ENCODE measurements at regions not wholly inside any gene's neighbourhood (a gene's known extent, or its start where the extent isn't known, plus 50 kb on each side); places are given as distances from the start of the nearest gene placed in this dataset.

- Histone ChIP-seq H3K79me2 (ENCODE audit: control insufficient read depth, low read length) (no peaks in the 10 kb centered on the region), H3K9me2 (replicated peaks; ENCODE audit: control insufficient read depth, low read length) (no peaks in the 10 kb centered on the region), H3K4me2 (ENCODE audit: low read length) (no peak overlapping the region), H3K4me1 (ENCODE audit: control insufficient read depth, low read length) (no peaks in the 10 kb centered on the region), H3K9me3 (ENCODE audit: control insufficient read depth, insufficient read depth, low read length) (no peaks in the 10 kb centered on the region), H3K36me3 (ENCODE audit: control insufficient read depth, low read length) (no peaks in the 10 kb centered on the region), H3F3A (ENCODE audit: control insufficient read depth, insufficient read depth) (no peaks in the 10 kb centered on the region), H3K27ac (ENCODE audit: low read depth, low read length) (no peak overlapping the region), H3K4me3 (ENCODE audit: low read length) (no peak overlapping the region), H4K20me1 (ENCODE audit: control insufficient read depth, insufficient read depth, low read depth, low read length) (no peaks in the 10 kb centered on the region), H3K27me3 (ENCODE audit: control insufficient read depth, low read length) (peaks cover 5% of the 10 kb centered on the region; the same call in 1 of the 2 replicates)
- TF ChIP-seq EZH2phosphoT487 (IDR thresholded peaks at IDR 0.05; ENCODE audit: borderline replicate concordance, low read length), result no peak
- no peak for TF ChIP-seq CTCF (IDR thresholded peaks at IDR 0.05; ENCODE audit: low read depth, low read length, poor library complexity, severe bottlenecking)
These were observed 172.6 kb upstream of the UMPS start for GRCh38 chr3:124557433-124558232.

DNA sequence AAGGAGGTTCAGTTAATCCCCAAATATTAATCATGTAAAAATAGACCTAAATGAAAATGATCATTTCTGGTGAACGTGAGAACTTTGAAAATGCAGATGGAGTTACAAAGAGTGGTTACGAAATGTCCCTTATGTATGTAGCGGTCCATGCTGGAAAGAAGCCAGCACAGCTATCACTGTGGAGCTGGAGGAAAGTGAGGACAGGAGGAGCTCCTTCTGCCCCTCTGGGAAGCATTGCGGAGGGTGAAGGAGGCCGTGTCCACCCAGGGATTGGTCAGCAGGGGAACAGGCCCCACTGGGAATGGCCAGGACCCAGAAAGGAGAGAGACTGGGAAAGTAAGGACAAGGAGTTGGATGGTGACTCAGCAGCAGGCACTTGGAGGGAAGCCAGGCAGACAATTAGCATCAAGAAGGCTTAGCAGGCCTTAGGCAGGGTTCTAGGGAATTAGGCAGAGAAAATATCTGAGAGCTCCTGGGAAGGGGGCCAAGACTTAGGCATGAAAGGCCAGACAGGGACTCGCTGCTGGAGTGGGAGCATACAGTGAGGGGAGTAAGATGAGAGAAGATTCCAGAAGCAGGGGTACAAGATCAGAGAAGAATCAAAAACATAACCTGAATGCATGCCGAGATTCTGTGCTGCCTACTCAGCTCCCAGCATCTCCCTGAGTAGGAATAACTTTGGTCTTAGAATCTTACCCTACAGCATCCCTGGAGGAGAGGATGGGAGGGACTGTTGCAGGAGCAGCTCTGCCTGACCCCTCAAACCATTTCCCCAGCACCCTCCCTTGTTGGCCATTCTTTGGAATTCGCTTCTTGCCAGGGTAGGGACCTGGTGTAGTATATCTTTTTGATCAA is 171.0 kb upstream of the UMPS start:
- no peak for TF ChIP-seq EZH2phosphoT487 (IDR thresholded peaks at IDR 0.05; ENCODE audit: borderline replicate concordance, low read length)
- no peak for TF ChIP-seq CTCF (IDR thresholded peaks at IDR 0.05; ENCODE audit: low read depth, low read length, poor library complexity, severe bottlenecking)
- H3K27me3 ChIP-seq (ENCODE audit: control insufficient read depth, low read length), result 0 out of 2 replicates have a peak, but pooled peaks cover 2% of the 10 kb centered on the region
- no peaks in the 10 kb centered on the region for H3K4me1 ChIP-seq (ENCODE audit: control insufficient read depth, low read length)
- no peaks in the 10 kb centered on the region for H3K9me3 ChIP-seq (ENCODE audit: control insufficient read depth, insufficient read depth, low read length)
- no peaks in the 10 kb centered on the region for H3F3A ChIP-seq (ENCODE audit: control insufficient read depth, insufficient read depth)
- no peaks in the 10 kb centered on the region for H4K20me1 ChIP-seq (ENCODE audit: control insufficient read depth, insufficient read depth, low read depth, low read length)
- H3K9me2 ChIP-seq (replicated peaks; ENCODE audit: control insufficient read depth, low read length), result no peaks in the 10 kb centered on the region
- H3K79me2 ChIP-seq (ENCODE audit: control insufficient read depth, low read length), result no peaks in the 10 kb centered on the region
- no peak overlapping the region for H3K4me3 ChIP-seq (ENCODE audit: low read length)
- H3K4me2 ChIP-seq (ENCODE audit: low read length), result no peak overlapping the region
- H3K27ac ChIP-seq (ENCODE audit: low read depth, low read length), result no peak overlapping the region
- no peaks in the 10 kb centered on the region for H3K36me3 ChIP-seq (ENCODE audit: control insufficient read depth, low read length)

DNA sequence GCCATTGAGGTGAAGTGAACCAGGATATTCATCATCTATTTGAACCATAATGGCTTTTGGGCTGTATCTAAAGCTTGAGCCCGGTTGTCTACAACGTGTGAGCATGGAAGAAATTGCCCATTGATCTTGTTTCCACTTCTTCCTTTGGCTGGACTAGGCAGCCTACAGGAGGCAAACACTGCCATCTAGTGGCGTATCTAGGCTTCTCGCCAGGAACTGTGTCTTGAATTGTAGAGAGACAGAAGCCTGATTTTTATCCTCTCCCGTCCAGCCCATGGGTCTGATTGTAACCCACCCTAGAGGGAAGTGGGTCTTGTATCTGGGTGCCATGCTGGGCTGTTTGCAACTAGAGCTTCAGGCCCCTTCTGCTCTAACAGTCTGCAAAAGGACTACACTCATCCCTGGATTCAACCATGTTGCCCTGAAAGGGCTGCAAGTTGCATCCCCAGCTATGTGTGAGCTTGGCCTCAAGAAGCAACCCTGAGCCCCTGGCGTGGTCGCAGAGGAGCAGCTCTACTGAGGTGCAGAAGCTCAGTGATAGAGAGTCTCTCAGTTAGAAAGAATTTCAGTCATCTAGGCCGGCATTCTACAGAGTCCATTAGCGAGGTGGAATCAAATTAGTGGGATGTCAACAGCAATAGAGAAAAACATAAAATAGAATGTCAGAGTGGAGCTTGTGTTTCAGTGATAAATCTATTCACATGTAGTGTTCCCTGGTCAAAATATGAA is 170.2 kb upstream of the UMPS start:
- Histone ChIP-seq H3K9me3 (ENCODE audit: control insufficient read depth, insufficient read depth, low read length) (no peaks in the 10 kb centered on the region), H3K4me3 (ENCODE audit: low read length) (no peak overlapping the region), H3K4me2 (ENCODE audit: low read length) (no peak overlapping the region), H3K79me2 (ENCODE audit: control insufficient read depth, low read length) (no peaks in the 10 kb centered on the region), H4K20me1 (ENCODE audit: control insufficient read depth, insufficient read depth, low read depth, low read length) (no peaks in the 10 kb centered on the region), H3K36me3 (ENCODE audit: control insufficient read depth, low read length) (no peaks in the 10 kb centered on the region), H3K27ac (ENCODE audit: low read depth, low read length) (no peak overlapping the region), H3K4me1 (ENCODE audit: control insufficient read depth, low read length) (no peaks in the 10 kb centered on the region), H3K27me3 (ENCODE audit: control insufficient read depth, low read length) (0 out of 2 replicates have a peak, but pooled peaks cover 2% of the 10 kb centered on the region), H3K9me2 (replicated peaks; ENCODE audit: control insufficient read depth, low read length) (no peaks in the 10 kb centered on the region), H3F3A (ENCODE audit: control insufficient read depth, insufficient read depth) (no peaks in the 10 kb centered on the region)
- TF ChIP-seq EZH2phosphoT487 (IDR thresholded peaks at IDR 0.05; ENCODE audit: borderline replicate concordance, low read length) (no peak), CTCF (IDR thresholded peaks at IDR 0.05; ENCODE audit: low read depth, low read length, poor library complexity, severe bottlenecking) (peak; percentile 84)

All from DOHH2 (cell line).